ENCODE measurements at regions not wholly inside any gene's neighbourhood (a gene's known extent, or its start where the extent isn't known, plus 50 kb on each side); places are given as distances from the start of the nearest gene placed in this dataset.

DNA sequence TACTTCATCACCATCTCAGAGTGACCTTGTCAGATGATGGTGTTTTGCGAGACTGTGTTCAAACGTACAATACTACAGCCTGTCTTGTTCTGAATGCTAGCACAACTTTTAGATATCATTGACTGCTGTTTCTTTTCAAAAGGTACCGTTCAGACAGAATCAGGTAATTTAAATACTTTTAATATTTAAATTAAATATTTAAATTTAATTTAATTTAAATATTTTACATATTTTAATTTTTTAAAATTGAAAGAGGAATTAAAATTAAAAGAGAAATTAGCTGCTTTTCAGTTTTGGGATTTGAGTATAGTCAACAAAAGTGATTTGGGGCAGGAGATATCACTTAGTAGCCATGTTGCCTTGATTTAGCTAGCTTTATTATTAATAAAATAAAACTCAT lies 642.1 kb upstream of the CCDC179 start:
- Histone ChIP-seq H3K4me3 (no peak overlapping the region), H3K27ac (no peak overlapping the region)
- no peak for DNase-seq (ENCODE audit: low spot score)
- TF ChIP-seq, protein P1, sequence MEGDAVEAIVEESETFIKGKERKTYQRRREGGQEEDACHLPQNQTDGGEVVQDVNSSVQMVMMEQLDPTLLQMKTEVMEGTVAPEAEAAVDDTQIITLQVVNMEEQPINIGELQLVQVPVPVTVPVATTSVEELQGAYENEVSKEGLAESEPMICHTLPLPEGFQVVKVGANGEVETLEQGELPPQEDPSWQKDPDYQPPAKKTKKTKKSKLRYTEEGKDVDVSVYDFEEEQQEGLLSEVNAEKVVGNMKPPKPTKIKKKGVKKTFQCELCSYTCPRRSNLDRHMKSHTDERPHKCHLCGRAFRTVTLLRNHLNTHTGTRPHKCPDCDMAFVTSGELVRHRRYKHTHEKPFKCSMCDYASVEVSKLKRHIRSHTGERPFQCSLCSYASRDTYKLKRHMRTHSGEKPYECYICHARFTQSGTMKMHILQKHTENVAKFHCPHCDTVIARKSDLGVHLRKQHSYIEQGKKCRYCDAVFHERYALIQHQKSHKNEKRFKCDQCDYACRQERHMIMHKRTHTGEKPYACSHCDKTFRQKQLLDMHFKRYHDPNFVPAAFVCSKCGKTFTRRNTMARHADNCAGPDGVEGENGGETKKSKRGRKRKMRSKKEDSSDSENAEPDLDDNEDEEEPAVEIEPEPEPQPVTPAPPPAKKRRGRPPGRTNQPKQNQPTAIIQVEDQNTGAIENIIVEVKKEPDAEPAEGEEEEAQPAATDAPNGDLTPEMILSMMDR (IDR thresholded peaks at IDR 0.05), result no peak

DNA sequence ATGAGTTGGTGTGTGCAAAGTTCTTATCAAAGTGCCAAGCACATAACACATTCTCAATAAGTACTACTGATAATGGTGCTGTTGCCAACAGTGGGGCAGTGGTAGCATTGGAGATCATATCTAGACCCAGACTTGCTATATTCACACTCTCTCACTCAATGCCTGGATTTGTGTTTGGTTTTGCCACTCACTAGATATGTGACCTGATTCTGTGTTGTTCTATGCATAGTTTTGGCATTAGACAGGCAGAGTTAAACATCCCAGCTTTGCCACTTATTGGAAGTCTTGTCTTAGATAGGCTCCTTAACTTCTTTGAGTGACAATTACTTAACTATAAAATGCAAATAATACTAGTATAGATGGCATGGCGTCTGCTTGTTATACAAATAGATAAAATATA lies 642.6 kb upstream of the CCDC179 start:
- TF ChIP-seq, protein P1 (IDR thresholded peaks at IDR 0.05), result no peak
- no peak overlapping the region for H3K4me3 ChIP-seq
- no peak for DNase-seq (ENCODE audit: low spot score)
- H3K27ac ChIP-seq, result no peak overlapping the region

DNA sequence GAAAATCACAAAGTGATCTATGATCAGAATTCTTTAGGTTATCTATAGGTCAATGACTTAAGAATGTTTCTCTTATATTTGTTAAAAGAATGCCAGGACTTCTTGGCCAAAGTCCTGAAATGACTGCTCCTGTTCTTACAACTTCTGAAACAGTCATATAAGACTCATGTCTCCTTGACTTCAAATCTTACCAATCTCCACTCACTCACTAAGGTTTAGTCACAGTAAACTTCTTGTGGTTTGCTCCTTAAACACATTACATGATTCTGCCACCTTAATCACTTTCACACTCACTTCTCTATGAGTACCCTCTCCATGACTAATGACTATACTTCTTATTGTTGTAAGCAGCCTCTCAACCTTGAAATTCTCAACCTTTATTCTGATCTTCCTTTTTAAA lies 648.7 kb upstream of the CCDC179 start:
- H3K4me3 ChIP-seq, result no peak overlapping the region
- TF ChIP-seq, protein P1 (IDR thresholded peaks at IDR 0.05), result no peak
- DNase-seq (ENCODE audit: low spot score), result no peak
- no peak overlapping the region for H3K27ac ChIP-seq

DNA sequence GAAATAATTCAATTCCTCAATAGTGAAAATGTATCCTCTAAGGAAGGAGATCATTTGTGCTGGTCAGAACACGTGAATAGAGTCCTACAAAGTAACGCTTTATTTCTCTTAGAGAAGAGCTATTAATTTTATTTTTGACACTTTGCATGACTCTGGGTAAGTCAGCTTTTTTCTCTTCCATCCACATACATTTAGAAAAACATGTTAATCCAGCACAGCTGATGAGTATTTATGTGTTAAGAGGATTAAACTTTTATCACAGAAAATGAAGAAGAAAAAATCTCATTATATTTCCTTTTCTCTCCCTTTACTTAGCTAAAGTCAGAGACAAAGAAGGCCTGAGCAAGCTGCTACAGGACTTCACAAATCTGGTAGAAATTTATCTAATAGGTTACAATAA lies 649.5 kb upstream of the CCDC179 start:
- TF ChIP-seq, protein P1 (IDR thresholded peaks at IDR 0.05), result no peak
- DNase-seq (ENCODE audit: low spot score), result no peak
- Histone ChIP-seq H3K27ac (no peak overlapping the region), H3K4me3 (no peak overlapping the region)

DNA sequence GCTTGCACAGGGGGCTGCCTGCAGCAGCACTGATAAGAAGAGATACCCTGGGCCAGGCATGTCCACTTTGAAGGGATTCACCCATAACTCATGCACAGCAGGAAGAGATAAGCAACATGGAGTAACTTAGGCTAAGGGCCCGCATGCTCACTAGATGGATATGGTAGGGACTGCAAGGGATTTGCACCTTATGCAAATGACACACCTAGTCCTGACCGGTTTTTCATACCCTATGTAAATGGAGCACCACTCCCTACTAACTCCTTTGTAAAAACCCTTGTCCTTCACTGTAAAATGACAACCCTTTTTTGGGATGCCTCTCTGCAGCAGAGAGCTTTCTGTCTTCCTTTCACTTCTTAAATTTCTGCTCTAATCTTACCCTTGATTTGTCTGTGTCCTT lies 658.9 kb upstream of the CCDC179 start:
- TF ChIP-seq, protein P1 (IDR thresholded peaks at IDR 0.05), result no peak
- no peak for DNase-seq (ENCODE audit: low spot score)
- H3K4me3 ChIP-seq, result no peak overlapping the region
- no peak overlapping the region for H3K27ac ChIP-seq

DNA sequence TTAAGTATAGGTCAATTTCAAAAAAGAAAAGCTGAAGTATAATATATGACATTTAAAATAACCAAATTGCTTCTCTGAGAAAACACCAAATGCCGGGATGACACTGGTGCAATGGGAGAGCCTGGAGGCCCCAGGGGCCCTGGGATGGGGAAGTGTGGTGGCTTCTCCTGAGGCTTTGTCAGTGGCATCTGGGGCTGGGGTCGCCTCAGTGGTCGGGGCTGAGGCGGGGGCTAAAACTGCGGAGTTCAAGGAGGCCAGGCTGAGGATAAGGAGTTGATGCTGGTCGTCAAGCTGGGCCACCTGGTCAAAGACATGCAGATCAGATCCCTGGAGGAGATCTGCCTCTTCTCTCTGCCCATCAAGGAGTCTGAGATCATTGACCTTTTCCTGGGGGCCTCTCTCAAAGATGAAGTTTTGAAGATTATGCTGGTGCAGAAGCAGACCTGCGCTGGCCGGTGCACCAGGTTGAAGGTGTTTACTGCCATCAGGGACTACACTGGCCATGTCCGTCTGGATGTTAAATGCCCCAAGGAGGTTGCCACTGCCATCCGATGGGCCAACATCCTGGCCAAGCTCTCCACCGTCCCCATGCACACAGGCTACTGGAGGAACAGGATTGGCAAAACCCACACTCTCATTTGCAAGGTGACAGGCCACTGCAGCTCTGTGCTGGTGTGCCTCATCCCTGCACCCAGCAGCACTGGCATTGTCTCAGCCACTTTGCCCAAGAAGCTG lies 660.1 kb upstream of the CCDC179 start:
- Histone ChIP-seq H3K27ac (no peak overlapping the region), H3K4me3 (no peak overlapping the region)
- DNase-seq (ENCODE audit: low spot score), result no peak

DNA sequence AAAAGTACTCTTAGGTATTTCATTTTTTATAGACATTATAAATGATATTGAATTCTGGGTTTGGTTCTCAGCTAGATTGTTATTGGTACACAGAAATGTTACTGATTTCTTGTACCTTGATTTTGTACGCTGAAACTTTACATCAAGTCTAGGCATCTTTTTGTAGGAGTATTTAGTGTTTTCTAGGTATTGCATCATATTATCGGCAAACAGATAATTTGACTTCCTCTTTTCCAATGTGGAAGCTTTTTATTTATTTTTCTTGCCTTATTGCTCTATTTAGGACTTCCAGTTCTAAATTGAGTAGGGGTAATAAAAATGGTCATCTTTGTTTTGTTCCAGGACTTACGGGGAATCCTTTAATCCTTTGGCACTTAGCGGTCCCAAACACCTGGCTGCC lies 676.6 kb upstream of the CCDC179 start:
- DNase-seq (ENCODE audit: low spot score), result no peak
- no peak overlapping the region for H3K4me3 ChIP-seq
- no peak overlapping the region for H3K27ac ChIP-seq
- TF ChIP-seq, protein P1 (IDR thresholded peaks at IDR 0.05), result no peak

More for the DNA sequence above, 660.1 kb upstream of the CCDC179 start:
- TF ChIP-seq, protein P1 (IDR thresholded peaks at IDR 0.05), result no peak

Measured in coronary artery (tissue), 2 donors.